GM12878 (cell line): ENCODE measurements at regions not wholly inside any gene's neighbourhood (a gene's known extent, or its start where the extent isn't known, plus 50 kb on each side); places are given as distances from the start of the nearest gene placed in this dataset.

ENCODE experiments used
- ATAC-seq: fragments of 200-7000 bp; cut with Tn5 transposase; 3 replicates; pipeline ENCODE4 v1.9.1; 2020; ENCODE audit warnings: mild to moderate bottlenecking, moderate library complexity
- BruUV-seq: library from RNA; stranded (reverse); fragments of 400-500 nt; replicated peaks from 2 replicates; lab custom pipeline; 2021; lab: Mats Ljungman, UMichigan
- CTCF ChIA-PET: fragments of 300-600 bp; sonication (Branson Sonifier 250); formaldehyde crosslinking; extraction: SDS; loops from one replicate; lab custom pipeline; 2021; ENCODE audit warnings: inconsistent platforms; lab: Yijun Ruan, JAX
- POLR2A ChIA-PET: fragments of 350-600 bp; formaldehyde crosslinking; extraction: SDS; loops from one replicate; lab custom pipeline; 2021; ENCODE audit warnings: inconsistent platforms; lab: Charles Lee
- RAD21 ChIA-PET: fragments of 300-600 bp; sonication (Branson Sonifier 250); formaldehyde crosslinking; loops from one replicate; lab custom pipeline; 2023; ENCODE audit warnings: antibody characterized with exemption; ENCODE audit not compliant: unreplicated experiment; lab: Charles Lee
- SMC1A ChIA-PET: fragments of 300-600 bp; sonication (Branson Sonifier 250); formaldehyde crosslinking; loops from one replicate; lab custom pipeline; 2023; ENCODE audit not compliant: unreplicated experiment, uncharacterized antibody; lab: Charles Lee
- DNase-seq: peaks from one replicate; pipeline ENCODE4 v3.0.0-alpha.2; 2011; ENCODE audit warnings: low read depth, low spot score
- FAIRE-seq: peaks from 3 replicates; lab custom pipeline; 2011; peaks lifted over from hg19 to GRCh38; lab: Jason Lieb, UNC
- H2AFZ ChIP-seq: 2 replicates; pipeline ENCODE4 v1.6.0; 2011; ENCODE audit warnings: low read depth, low read length, control low read depth; ENCODE audit not compliant: control insufficient read depth
- H3K27ac ChIP-seq: 2 replicates; pipeline ENCODE4 v1.5.1; 2011; ENCODE audit warnings: control low read depth; ENCODE audit not compliant: control insufficient read depth, insufficient read depth
- H3K27me3 ChIP-seq, 2 experiments: replicated peaks in 1 of 2; 2 replicates each; pipeline versions ENCODE4 v1.6.0 to v1.6.1; 2011; ENCODE audit warnings: low read length in 1 of 2; ENCODE audit not compliant: control insufficient read depth in 2 of 2, insufficient read depth in 2 of 2
- H3K36me3 ChIP-seq, 2 experiments: 2 replicates each; pipeline ENCODE4 v1.5.1; 2011; ENCODE audit warnings: low read length in 1 of 2; ENCODE audit not compliant: control insufficient read depth in 2 of 2, insufficient read depth in 2 of 2
- H3K4me1 ChIP-seq: 2 replicates; pipeline ENCODE4 v1.6.1; 2011; ENCODE audit warnings: mild to moderate bottlenecking, low read length, moderate library complexity, mixed read lengths; ENCODE audit not compliant: control insufficient read depth, insufficient read depth
- H3K4me2 ChIP-seq: 2 replicates; pipeline ENCODE4 v1.6.0; 2011; ENCODE audit warnings: control low read depth; ENCODE audit not compliant: control insufficient read depth, insufficient read depth
- H3K4me3 ChIP-seq: fragments of 200-600 bp; sonication (generic); 2 replicates; pipeline ENCODE4 v1.5.1; 2016
- H3K79me2 ChIP-seq: 2 replicates; pipeline ENCODE4 v1.6.0; 2011; ENCODE audit warnings: low read length; ENCODE audit not compliant: control insufficient read depth, insufficient read depth
- H3K9ac ChIP-seq: 2 replicates; pipeline ENCODE4 v1.8.0; 2011; ENCODE audit warnings: low read length, control low read depth, mixed read lengths; ENCODE audit not compliant: control insufficient read depth, insufficient read depth
- H3K9me3 ChIP-seq: replicated peaks from 3 replicates; pipeline ENCODE4 v1.5.1; 2011; ENCODE audit warnings: mild to moderate bottlenecking, low read length; ENCODE audit not compliant: control insufficient read depth, insufficient read depth
- H4K20me1 ChIP-seq: 2 replicates; pipeline ENCODE4 v1.6.0; 2011; ENCODE audit not compliant: control insufficient read depth, insufficient read depth
- CHD2 ChIP-seq: IDR thresholded peaks from 2 replicates; pipeline ENCODE4 v1.6.1; 2011; ENCODE audit warnings: low read depth, low read length, improper control_type of control experiment, borderline replicate concordance
- CHD4 ChIP-seq: fragments of 200-600 bp; sonication (generic); IDR thresholded peaks from 2 replicates; pipeline ENCODE4 v1.6.1; 2016; ENCODE audit warnings: mild to moderate bottlenecking
- CTCF ChIP-seq, 3 experiments: IDR thresholded peaks in 2 of 3; conservative IDR thresholded peaks in 1 of 3; 2 replicates each; pipeline ENCODE4 v1.5.1; 2011; ENCODE audit warnings: low read depth in 3 of 3, low read length in 3 of 3, mild to moderate bottlenecking in 3 of 3, control low read depth in 2 of 3, moderate library complexity in 2 of 3, inconsistent platforms in 1 of 3, mixed read lengths in 1 of 3; ENCODE audit not compliant: control insufficient read depth in 2 of 3, insufficient read depth in 1 of 3; ENCODE audit errors: extremely low read depth in 1 of 3
- EZH2 ChIP-seq: IDR thresholded peaks from 2 replicates; pipeline ENCODE4 v1.6.1; 2012; ENCODE audit warnings: low read depth, mild to moderate bottlenecking, control low read depth, inconsistent platforms, low read length, borderline replicate concordance; ENCODE audit not compliant: control insufficient read depth
- HDAC2 ChIP-seq: fragments of 200-600 bp; sonication (generic); IDR thresholded peaks from 2 replicates; pipeline ENCODE4 v1.6.1; 2017
- NKRF ChIP-seq: fragments of 450-650 bp; conservative IDR thresholded peaks from 2 replicates; pipeline ENCODE4 v1.6.1; 2017; ENCODE audit warnings: mild to moderate bottlenecking, moderate library complexity
- POLR2AphosphoS5 ChIP-seq: IDR thresholded peaks from 2 replicates; pipeline ENCODE4 v1.6.1; 2011; ENCODE audit warnings: mild to moderate bottlenecking, low read length, inconsistent platforms
- PRDM15 ChIP-seq: fragments of 450-650 bp; formaldehyde crosslinking; IDR thresholded peaks from 2 replicates; pipeline ENCODE4 v1.4.0; 2020; ENCODE audit warnings: mild to moderate bottlenecking, moderate library complexity
- REST ChIP-seq: IDR thresholded peaks from 2 replicates; pipeline ENCODE4 v1.6.1; 2012; ENCODE audit warnings: mild to moderate bottlenecking, low read depth, low read length
- SMC3 ChIP-seq: IDR thresholded peaks from 2 replicates; pipeline ENCODE4 v1.6.1; 2011; ENCODE audit warnings: low read length, improper control_type of control experiment, borderline replicate concordance
- SUPT20H ChIP-seq: IDR thresholded peaks from 2 replicates; pipeline ENCODE4 v1.6.1; 2011; ENCODE audit warnings: low read depth, mild to moderate bottlenecking, low read length, moderate library complexity, borderline replicate concordance; ENCODE audit not compliant: control insufficient read depth
- SUZ12 ChIP-seq: fragments of 200-600 bp; sonication (generic); IDR thresholded peaks from one replicate; pipeline ENCODE4 v1.6.1; 2018; ENCODE audit warnings: antibody characterized with exemption, mild to moderate bottlenecking; ENCODE audit not compliant: unreplicated experiment
- WGBS: methylation state at CpG from one replicate; pipeline ENCODE4 v1.1.6; 2016; ENCODE audit warnings: low lambda C conversion rate; ENCODE audit not compliant: insufficient replicate concordance, insufficient coverage; ENCODE audit errors: missing lambda C conversion rate; 5-methylcytosine and 5-hydroxymethylcytosine counted together
- in situ Hi-C: fragments of 300-500 bp; cut with MboI; formaldehyde crosslinking; loops from 9 replicates; pipeline ENCODE4 v1.14.3; 2018; ENCODE audit warnings: mixed read lengths
- intact Hi-C: fragments of 100-400 bp; cut with micrococcal nuclease; formaldehyde crosslinking; loops from one replicate; pipeline ENCODE4 v1.14.2; 2022; ENCODE audit not compliant: unreplicated experiment

- TF ChIP-seq CTCF (IDR thresholded peaks at IDR 0.05 in 2 of 3, conservative IDR thresholded peaks at IDR 0.05 in 1 of 3; ENCODE audit: control insufficient read depth in 2 of 3, extremely low read depth in 1 of 3, insufficient read depth in 1 of 3, low read depth in 3 of 3, low read length in 3 of 3) (no peak), SMC3 (no peak), CHD4 (no peak), CHD2 (no peak), NKRF (no peak)
Observed at GRCh38 chr10:70952401-70952800, 64.0 kb upstream of the PCBD1 start (continued).

- no peaks in the 10 kb centered on the region for H3K4me1 ChIP-seq
- FAIRE-seq (no peak), ATAC-seq (no peak), DNase-seq (no peak)
- no peaks in the 10 kb centered on the region for H3K79me2 ChIP-seq
- WGBS, result 7% methylated on average over 5 of the region's 5 CpGs
- no peaks in the 10 kb centered on the region for H4K20me1 ChIP-seq
- H2AFZ ChIP-seq, result no peak overlapping the region
- BruUV-seq, result no TSS peak
- H3K27ac ChIP-seq, result no peak overlapping the region
- RAD21 ChIA-PET, result no interaction called here
- no peak overlapping the region for H3K9ac ChIP-seq
- CTCF ChIA-PET, result no interaction called here
- POLR2A ChIA-PET, result no interaction called here
- H3K4me2 ChIP-seq, result no peak overlapping the region
- in situ Hi-C loops, result no loop called here
- SMC1A ChIA-PET, result interaction anchor here (1.1 kb wide), 1 partner anchor 11 kb away, joined by 4 read pairs; no protein-coding TSS in a partner anchor
- no peak for TF ChIP-seq SUPT20H
- no peak for TF ChIP-seq HDAC2
- no peak for TF ChIP-seq REST
- TF ChIP-seq SUZ12, result no peak
- no peak for TF ChIP-seq EZH2
- TF ChIP-seq POLR2AphosphoS5, result no peak
- TF ChIP-seq PRDM15, result no peak
- peaks cover 3 to 5% of the 10 kb centered on the region in 2 experiments for H3K27me3 ChIP-seq
- intact Hi-C loops, result no loop called here
- H3K36me3 ChIP-seq, result no peaks in the 10 kb centered on the region
- H3K9me3 ChIP-seq, result no peaks in the 10 kb centered on the region
- H3K4me3 ChIP-seq, result no peak overlapping the region
Observed at GRCh38 chr10:70952921-70953320, 64.6 kb upstream of the PCBD1 start.
